ENCODE measurements at regions not wholly inside any gene's neighbourhood (a gene's known extent, or its start where the extent isn't known, plus 50 kb on each side); places are given as distances from the start of the nearest gene placed in this dataset.

- Histone ChIP-seq H3K4me3 (no peak overlapping the region), H2AFZ (no peak overlapping the region), H3K27me3 (ENCODE audit: insufficient read depth, low read depth) (peaks cover 97% of the 10 kb centered on the region), H3K4me1 (replicated peaks; ENCODE audit: insufficient read depth) (no peaks in the 10 kb centered on the region), H3K27ac (no peak overlapping the region), H3F3A (ENCODE audit: insufficient read depth, low read depth) (no peaks in the 10 kb centered on the region), H3K4me2 (no peak overlapping the region), H3K79me2 (ENCODE audit: low read depth) (no peaks in the 10 kb centered on the region), H3K9me2 (ENCODE audit: insufficient read depth) (no peaks in the 10 kb centered on the region), H4K20me1 (ENCODE audit: insufficient read depth) (no peaks in the 10 kb centered on the region), H3K36me3 (ENCODE audit: low read depth) (no peaks in the 10 kb centered on the region), H3K9me3 (ENCODE audit: insufficient read depth, low read depth) (no peaks in the 10 kb centered on the region)
- TF ChIP-seq EZH2 (IDR thresholded peaks at IDR 0.05; ENCODE audit: low read depth), result no peak
- no peak for TF ChIP-seq CTCF (conservative IDR thresholded peaks at IDR 0.05)
- no peak for DNase-seq
- intact Hi-C loops (cut with micrococcal nuclease; ENCODE audit: unreplicated experiment), result no loop called here
- no TSS peak for BruUV-seq (replicated peaks)
- ChIA-PET CTCF (no interaction called here), POLR2A (ENCODE audit: unreplicated experiment) (no interaction called here)
Observed at GRCh38 chr1:38780133-38780532, 79.4 kb downstream of the RRAGC start.

GRCh38 chr1:38779491-38779890 is 80.1 kb downstream of the RRAGC start:
- peaks cover 97% of the 10 kb centered on the region for H3K27me3 ChIP-seq (ENCODE audit: insufficient read depth, low read depth)
- intact Hi-C loops (cut with micrococcal nuclease; ENCODE audit: unreplicated experiment), result no loop called here
- POLR2A ChIA-PET (ENCODE audit: unreplicated experiment), result no interaction called here
- no peaks in the 10 kb centered on the region for H3K9me2 ChIP-seq (ENCODE audit: insufficient read depth)
- BruUV-seq (replicated peaks), result no TSS peak
- DNase-seq, result no peak
- H4K20me1 ChIP-seq (ENCODE audit: insufficient read depth), result no peaks in the 10 kb centered on the region
- CTCF ChIA-PET, result no interaction called here
- H3K4me3 ChIP-seq, result no peak overlapping the region
- no peak overlapping the region for H3K27ac ChIP-seq
- no peak for TF ChIP-seq CTCF (conservative IDR thresholded peaks at IDR 0.05)
- no peaks in the 10 kb centered on the region for H3K79me2 ChIP-seq (ENCODE audit: low read depth)
- no peaks in the 10 kb centered on the region for H3K4me1 ChIP-seq (replicated peaks; ENCODE audit: insufficient read depth)
- no peaks in the 10 kb centered on the region for H3K9me3 ChIP-seq (ENCODE audit: insufficient read depth, low read depth)
- no peaks in the 10 kb centered on the region for H3K36me3 ChIP-seq (ENCODE audit: low read depth)
- no peaks in the 10 kb centered on the region for H3F3A ChIP-seq (ENCODE audit: insufficient read depth, low read depth)
- H3K4me2 ChIP-seq, result no peak overlapping the region
- H2AFZ ChIP-seq, result no peak overlapping the region

GRCh38 chr1:38778521-38778920 is 81.1 kb downstream of the RRAGC start:
- Histone ChIP-seq H3K4me2 (no peak overlapping the region), H3K36me3 (ENCODE audit: low read depth) (no peaks in the 10 kb centered on the region), H3K4me1 (replicated peaks; ENCODE audit: insufficient read depth) (no peaks in the 10 kb centered on the region), H3K9me2 (ENCODE audit: insufficient read depth) (no peaks in the 10 kb centered on the region), H2AFZ (no peak overlapping the region), H3K27me3 (ENCODE audit: insufficient read depth, low read depth) (peaks cover 94% of the 10 kb centered on the region), H3K9me3 (ENCODE audit: insufficient read depth, low read depth) (no peaks in the 10 kb centered on the region), H3K4me3 (no peak overlapping the region), H4K20me1 (ENCODE audit: insufficient read depth) (no peaks in the 10 kb centered on the region), H3F3A (ENCODE audit: insufficient read depth, low read depth) (no peaks in the 10 kb centered on the region), H3K27ac (no peak overlapping the region), H3K79me2 (ENCODE audit: low read depth) (no peaks in the 10 kb centered on the region)
- ChIA-PET CTCF (no interaction called here), POLR2A (ENCODE audit: unreplicated experiment) (no interaction called here)
- TF ChIP-seq CTCF (conservative IDR thresholded peaks at IDR 0.05) (no peak), EZH2 (IDR thresholded peaks at IDR 0.05; ENCODE audit: low read depth) (no peak)
- intact Hi-C loops (cut with micrococcal nuclease; ENCODE audit: unreplicated experiment), result no loop called here
- DNase-seq, result no peak
- no TSS peak for BruUV-seq (replicated peaks)

All from PC-9 (cell line).